Ishikawa (cell line): ENCODE measurements at regions not wholly inside any gene's neighbourhood (a gene's known extent, or its start where the extent isn't known, plus 50 kb on each side); places are given as distances from the start of the nearest gene placed in this dataset.

ENCODE experiments used
- CEBPB ChIP-seq: IDR thresholded peaks from 2 replicates; pipeline ENCODE4 v1.6.1; 2012
- CREB1 ChIP-seq: IDR thresholded peaks from 2 replicates; pipeline ENCODE4 v1.6.1; 2012; ENCODE audit warnings: low read depth
- EGR1 ChIP-seq: IDR thresholded peaks from 2 replicates; pipeline ENCODE4 v1.6.1; 2012
- EP300 ChIP-seq: IDR thresholded peaks from 2 replicates; pipeline ENCODE4 v1.6.1; 2012; ENCODE audit warnings: borderline replicate concordance
- FOXM1 ChIP-seq: IDR thresholded peaks from 2 replicates; pipeline ENCODE4 v1.6.1; 2012; ENCODE audit warnings: low read depth, borderline replicate concordance
- NFIC ChIP-seq: IDR thresholded peaks from 2 replicates; pipeline ENCODE4 v1.6.1; 2012
- RAD21 ChIP-seq: IDR thresholded peaks from 2 replicates; pipeline ENCODE4 v1.6.1; 2012; ENCODE audit warnings: low read depth
- TAF1 ChIP-seq: IDR thresholded peaks from 2 replicates; pipeline ENCODE4 v1.6.1; 2012; ENCODE audit warnings: low read depth, mild to moderate bottlenecking
- TCF12 ChIP-seq: IDR thresholded peaks from 2 replicates; pipeline ENCODE4 v1.6.1; 2012; ENCODE audit warnings: low read depth
- TEAD4 ChIP-seq: IDR thresholded peaks from 2 replicates; pipeline ENCODE4 v1.6.1; 2012
- YY1 ChIP-seq: IDR thresholded peaks from 2 replicates; pipeline ENCODE4 v1.6.1; 2012; ENCODE audit warnings: low read depth
- ZBTB7A ChIP-seq: IDR thresholded peaks from 2 replicates; pipeline ENCODE4 v1.6.1; 2012; ENCODE audit warnings: low read depth
- TF ChIP-seq, protein P1 (sequence below): IDR thresholded peaks from 2 replicates; pipeline ENCODE4 v1.6.1; 2012; ENCODE audit warnings: low read depth, mild to moderate bottlenecking
- TF ChIP-seq, protein P2 (sequence below): IDR thresholded peaks from 2 replicates; pipeline ENCODE4 v1.6.1; 2012
- TF ChIP-seq, protein P3 (sequence below): IDR thresholded peaks from 2 replicates; pipeline ENCODE4 v1.6.1; 2012

DNA sequence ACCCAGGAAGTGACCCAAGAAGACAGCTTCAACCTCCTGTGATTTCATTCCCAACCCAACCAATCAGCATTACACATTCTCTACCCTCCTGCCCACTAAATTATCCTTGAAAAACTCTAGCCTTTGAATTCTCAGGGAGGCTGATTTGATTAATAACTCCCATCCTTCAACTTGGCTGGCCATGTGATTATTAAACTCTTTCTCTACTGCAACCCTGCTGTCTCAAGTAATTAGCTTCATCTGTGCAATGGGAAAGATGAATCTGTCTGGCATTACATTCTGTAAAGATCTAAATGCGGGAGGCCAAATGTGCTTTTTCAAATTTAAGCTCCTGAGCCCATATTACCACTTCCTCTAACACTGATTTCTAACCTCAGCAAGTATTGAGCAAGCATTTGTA, 95.9 kb upstream of the STT3B start:
- TF ChIP-seq EP300 (no peak), NFIC (no peak), EGR1 (no peak), TEAD4 (no peak), FOXM1 (no peak), CEBPB (no peak), CREB1 (no peak), TCF12 (no peak), TAF1 (no peak), ZBTB7A (no peak)
- TF ChIP-seq, protein P1, sequence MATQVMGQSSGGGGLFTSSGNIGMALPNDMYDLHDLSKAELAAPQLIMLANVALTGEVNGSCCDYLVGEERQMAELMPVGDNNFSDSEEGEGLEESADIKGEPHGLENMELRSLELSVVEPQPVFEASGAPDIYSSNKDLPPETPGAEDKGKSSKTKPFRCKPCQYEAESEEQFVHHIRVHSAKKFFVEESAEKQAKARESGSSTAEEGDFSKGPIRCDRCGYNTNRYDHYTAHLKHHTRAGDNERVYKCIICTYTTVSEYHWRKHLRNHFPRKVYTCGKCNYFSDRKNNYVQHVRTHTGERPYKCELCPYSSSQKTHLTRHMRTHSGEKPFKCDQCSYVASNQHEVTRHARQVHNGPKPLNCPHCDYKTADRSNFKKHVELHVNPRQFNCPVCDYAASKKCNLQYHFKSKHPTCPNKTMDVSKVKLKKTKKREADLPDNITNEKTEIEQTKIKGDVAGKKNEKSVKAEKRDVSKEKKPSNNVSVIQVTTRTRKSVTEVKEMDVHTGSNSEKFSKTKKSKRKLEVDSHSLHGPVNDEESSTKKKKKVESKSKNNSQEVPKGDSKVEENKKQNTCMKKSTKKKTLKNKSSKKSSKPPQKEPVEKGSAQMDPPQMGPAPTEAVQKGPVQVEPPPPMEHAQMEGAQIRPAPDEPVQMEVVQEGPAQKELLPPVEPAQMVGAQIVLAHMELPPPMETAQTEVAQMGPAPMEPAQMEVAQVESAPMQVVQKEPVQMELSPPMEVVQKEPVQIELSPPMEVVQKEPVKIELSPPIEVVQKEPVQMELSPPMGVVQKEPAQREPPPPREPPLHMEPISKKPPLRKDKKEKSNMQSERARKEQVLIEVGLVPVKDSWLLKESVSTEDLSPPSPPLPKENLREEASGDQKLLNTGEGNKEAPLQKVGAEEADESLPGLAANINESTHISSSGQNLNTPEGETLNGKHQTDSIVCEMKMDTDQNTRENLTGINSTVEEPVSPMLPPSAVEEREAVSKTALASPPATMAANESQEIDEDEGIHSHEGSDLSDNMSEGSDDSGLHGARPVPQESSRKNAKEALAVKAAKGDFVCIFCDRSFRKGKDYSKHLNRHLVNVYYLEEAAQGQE = no peak
- TF ChIP-seq, protein P2, sequence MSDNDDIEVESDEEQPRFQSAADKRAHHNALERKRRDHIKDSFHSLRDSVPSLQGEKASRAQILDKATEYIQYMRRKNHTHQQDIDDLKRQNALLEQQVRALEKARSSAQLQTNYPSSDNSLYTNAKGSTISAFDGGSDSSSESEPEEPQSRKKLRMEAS = no peak
- TF ChIP-seq, protein P3, sequence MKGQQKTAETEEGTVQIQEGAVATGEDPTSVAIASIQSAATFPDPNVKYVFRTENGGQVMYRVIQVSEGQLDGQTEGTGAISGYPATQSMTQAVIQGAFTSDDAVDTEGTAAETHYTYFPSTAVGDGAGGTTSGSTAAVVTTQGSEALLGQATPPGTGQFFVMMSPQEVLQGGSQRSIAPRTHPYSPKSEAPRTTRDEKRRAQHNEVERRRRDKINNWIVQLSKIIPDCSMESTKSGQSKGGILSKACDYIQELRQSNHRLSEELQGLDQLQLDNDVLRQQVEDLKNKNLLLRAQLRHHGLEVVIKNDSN = no peak

DNA sequence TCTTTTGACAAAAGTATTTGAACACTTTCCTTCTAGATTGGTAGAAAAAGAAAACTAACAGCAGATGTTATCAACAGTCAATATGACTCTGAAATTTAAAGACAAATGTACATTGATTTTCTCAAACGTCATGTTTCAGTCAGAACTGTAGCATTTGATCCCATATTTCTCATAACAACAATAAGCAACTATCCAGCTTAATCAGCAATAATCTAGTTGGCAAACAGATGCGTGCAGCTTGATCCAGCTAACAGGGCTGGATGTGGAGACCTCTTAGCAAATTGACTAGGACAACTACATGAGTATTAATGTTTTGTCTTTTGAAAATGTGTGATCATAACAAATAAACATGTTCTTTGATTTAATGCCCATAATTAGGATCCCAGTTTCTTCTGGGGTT, 94.0 kb upstream of the STT3B start:
- TF ChIP-seq NFIC (no peak), EGR1 (no peak), EP300 (no peak), CREB1 (no peak), TAF1 (no peak), YY1 (no peak), CEBPB (no peak), FOXM1 (no peak), RAD21 (no peak), TEAD4 (no peak), TCF12 (no peak), ZBTB7A (no peak)
- TF ChIP-seq, protein P1 = no peak
- TF ChIP-seq, protein P3 = no peak
- TF ChIP-seq, protein P2 = no peak

DNA sequence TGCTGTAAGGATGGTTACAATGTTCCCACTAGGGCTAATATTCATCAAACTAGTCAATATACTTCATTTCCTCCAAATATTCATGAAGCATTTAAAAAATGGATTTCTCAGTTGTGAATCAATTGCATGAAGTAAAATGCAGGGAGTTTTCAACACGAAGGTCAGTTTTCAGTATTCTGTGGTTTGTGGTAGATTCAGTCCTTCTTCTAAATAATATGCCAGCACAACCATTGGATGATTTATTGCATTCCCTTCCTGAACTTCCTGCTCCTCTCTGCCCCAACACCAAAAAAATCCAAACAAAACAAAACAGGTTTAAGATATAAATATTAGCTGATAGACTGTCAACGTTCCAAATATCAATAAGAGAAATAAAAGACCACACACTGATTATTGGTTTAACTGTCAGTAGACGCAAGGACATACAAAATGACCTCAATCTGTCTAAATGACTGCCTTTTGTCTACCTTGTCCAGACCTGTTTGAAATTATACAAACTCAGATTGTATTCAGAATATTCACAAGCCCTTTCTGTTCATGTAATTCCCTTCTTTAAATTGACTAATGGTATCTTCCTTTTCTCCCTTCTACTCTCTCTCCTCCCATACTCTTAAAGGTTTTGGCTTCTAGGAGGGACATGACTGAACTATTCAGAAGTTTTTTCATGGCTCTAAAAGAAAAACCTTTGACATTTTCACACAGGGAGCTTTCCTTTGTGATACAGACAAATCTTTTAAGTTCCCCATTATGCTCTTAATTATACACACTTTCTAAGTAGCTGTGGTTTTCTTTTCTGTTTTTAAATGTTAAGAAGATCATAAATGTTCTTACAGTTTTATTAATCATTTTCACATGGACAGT, 92.6 kb upstream of the STT3B start:
- TF ChIP-seq, protein P1 = no peak
- no peak for TF ChIP-seq YY1
- TF ChIP-seq FOXM1 = no peak
- TF ChIP-seq EGR1 = no peak
- no peak for TF ChIP-seq TAF1
- TF ChIP-seq, protein P2 = no peak
- TF ChIP-seq EP300 = no peak
- TF ChIP-seq CREB1 = no peak
- TF ChIP-seq NFIC = no peak
- no peak for TF ChIP-seq TCF12
- TF ChIP-seq ZBTB7A = no peak
- TF ChIP-seq TEAD4 = no peak

DNA sequence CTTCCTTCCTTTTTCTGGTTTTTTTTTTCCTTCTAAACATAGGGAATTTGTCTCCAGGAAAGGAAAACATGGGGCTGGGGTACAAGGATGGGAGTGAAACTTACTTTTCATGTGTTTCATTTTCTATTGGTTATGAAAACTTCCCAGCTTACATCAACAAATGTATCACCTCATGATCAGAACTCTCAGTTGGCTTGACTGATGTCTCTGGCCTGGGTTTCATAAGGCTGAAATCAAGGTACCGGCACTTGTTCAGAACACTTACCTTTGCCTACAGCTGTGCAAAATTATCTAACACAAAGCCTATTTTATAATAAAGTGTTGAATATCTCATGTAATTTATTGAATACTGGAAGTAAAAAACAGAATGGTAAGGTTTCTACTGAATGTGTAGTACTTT, 91.8 kb upstream of the STT3B start:
- TF ChIP-seq TEAD4 (no peak), TCF12 (no peak), TAF1 (no peak), EGR1 (no peak), YY1 (no peak), NFIC (no peak), EP300 (no peak), RAD21 (no peak), ZBTB7A (no peak), CEBPB (no peak), FOXM1 (no peak)
- TF ChIP-seq, protein P2 = no peak
- TF ChIP-seq, protein P1 = no peak
- TF ChIP-seq, protein P3 = no peak
